ENCODE measurements at regions not wholly inside any gene's neighbourhood (a gene's known extent, or its start where the extent isn't known, plus 50 kb on each side); places are given as distances from the start of the nearest gene placed in this dataset.
A peak's percentile ranks its signal among the peaks of the same experiment; 100 is the strongest.

GRCh38 chr3:152516216-152516615 is 247.5 kb downstream of the MBNL1 start:
- no peak for DNase-seq

GRCh38 chr3:152517502-152517901 is 248.8 kb downstream of the MBNL1 start:
- DNase-seq = no peak

- no peak for DNase-seq
These were observed 249.6 kb downstream of the MBNL1 start for GRCh38 chr3:152518346-152518745.

GRCh38 chr3:152519376-152519775 is 250.6 kb downstream of the MBNL1 start:
- DNase-seq = no peak

- no peak for DNase-seq
These were observed 253.3 kb downstream of the MBNL1 start for GRCh38 chr3:152522036-152522435.

GRCh38 chr3:152524198-152525140 is 255.7 kb downstream of the MBNL1 start:
- peak; percentile 1 for DNase-seq

- no peak for DNase-seq
These were observed 263.0 kb downstream of the MBNL1 start for GRCh38 chr3:152531717-152532116.

- no peak for DNase-seq
These were observed 269.8 kb downstream of the MBNL1 start for GRCh38 chr3:152538518-152538917.

GRCh38 chr3:152539191-152539764 is 270.5 kb downstream of the MBNL1 start:
- DNase-seq = no peak

GRCh38 chr3:152540120-152540519 is 271.4 kb downstream of the MBNL1 start:
- DNase-seq = no peak

- DNase-seq = no peak
These were observed 278.4 kb downstream of the MBNL1 start for GRCh38 chr3:152547153-152547552.

- DNase-seq = no peak
These were observed 280.5 kb downstream of the MBNL1 start for GRCh38 chr3:152549263-152549662.

GRCh38 chr3:152550284-152550683 is 281.6 kb downstream of the MBNL1 start:
- DNase-seq = no peak

GRCh38 chr3:152554980-152555379 is 280.0 kb upstream of the P2RY1 start:
- no peak for DNase-seq

- no peak for DNase-seq
These were observed 279.2 kb upstream of the P2RY1 start for GRCh38 chr3:152555666-152556291.

- DNase-seq = no peak
These were observed 278.1 kb upstream of the P2RY1 start for GRCh38 chr3:152556731-152557254.

GRCh38 chr3:152557302-152557999 is 277.5 kb upstream of the P2RY1 start:
- DNase-seq = no peak

- DNase-seq = no peak
These were observed 276.5 kb upstream of the P2RY1 start for GRCh38 chr3:152558386-152558785.

GRCh38 chr3:152559246-152559645 is 275.7 kb upstream of the P2RY1 start:
- DNase-seq = no peak

- no peak for DNase-seq
These were observed 270.5 kb upstream of the P2RY1 start for GRCh38 chr3:152564459-152564858.

GRCh38 chr3:152574461-152575079 is 260.4 kb upstream of the P2RY1 start:
- no peak for DNase-seq

- DNase-seq = no peak
These were observed 256.2 kb upstream of the P2RY1 start for GRCh38 chr3:152578769-152579168.

- DNase-seq = no peak
These were observed 253.0 kb upstream of the P2RY1 start for GRCh38 chr3:152581951-152582350.
